NCI-H1417 (cell line): ENCODE measurements at regions not wholly inside any gene's neighbourhood (a gene's known extent, or its start where the extent isn't known, plus 50 kb on each side); places are given as distances from the start of the nearest gene placed in this dataset.
"Not testable (repeated sequence)": the region's sequence is repeated elsewhere in the genome, so short reads cannot be mapped to it uniquely, and the experiment has no call there.

ENCODE experiments used
- DNase-seq, 3 experiments: peaks; one replicate each; lab custom pipeline; 2025; lab: John Stamatoyannopoulos, UW

GRCh38 chr10:3959370-3960325, 174.6 kb upstream of the KLF6 start:
- DNase-seq = no peak

- no peak for DNase-seq
Measured at GRCh38 chr10:3958472-3958996, 173.5 kb upstream of the KLF6 start.

GRCh38 chr10:3955955-3956617, 171.1 kb upstream of the KLF6 start:
- peak; percentile 8 to 66 (median 35) for DNase-seq

GRCh38 chr10:3955493-3955892, 170.5 kb upstream of the KLF6 start:
- peak in 2 of 3 experiments; percentile 17 to 50 for DNase-seq

- DNase-seq = peak in 1 of 3 experiments; percentile 6
Measured at GRCh38 chr10:3954615-3955014, 169.6 kb upstream of the KLF6 start.

- not testable (repeated sequence) for DNase-seq
Measured at GRCh38 chr10:3954007-3954406, 169.0 kb upstream of the KLF6 start.

GRCh38 chr10:3951993-3952392, 167.0 kb upstream of the KLF6 start:
- no peak for DNase-seq

GRCh38 chr10:3950676-3951275, 165.8 kb upstream of the KLF6 start:
- no peak for DNase-seq

GRCh38 chr10:3949711-3950110, 164.7 kb upstream of the KLF6 start:
- DNase-seq = no peak

- DNase-seq = peak in 2 of 3 experiments; percentile 14 to 65
Measured at GRCh38 chr10:3948843-3949242, 163.8 kb upstream of the KLF6 start.

GRCh38 chr10:3946234-3947229, 161.5 kb upstream of the KLF6 start:
- DNase-seq = no peak

GRCh38 chr10:3945026-3945425, 160.0 kb upstream of the KLF6 start:
- DNase-seq = no peak

- DNase-seq = no peak
Measured at GRCh38 chr10:3944591-3944990, 159.6 kb upstream of the KLF6 start.

GRCh38 chr10:3943695-3944257, 158.8 kb upstream of the KLF6 start:
- no peak for DNase-seq

GRCh38 chr10:3942937-3943489, 158.0 kb upstream of the KLF6 start:
- DNase-seq = no peak

- no peak for DNase-seq
Measured at GRCh38 chr10:3941676-3942075, 156.7 kb upstream of the KLF6 start.

GRCh38 chr10:3936422-3937040, 151.5 kb upstream of the KLF6 start:
- DNase-seq = peak in 1 of 3 experiments; percentile 2

GRCh38 chr10:3935933-3936359, 150.9 kb upstream of the KLF6 start:
- no peak for DNase-seq

GRCh38 chr10:3935141-3935540, 150.1 kb upstream of the KLF6 start:
- no peak for DNase-seq

- no peak for DNase-seq
Measured at GRCh38 chr10:3933733-3934132, 148.7 kb upstream of the KLF6 start.
